HuH-7 (cell line): ENCODE measurements at regions not wholly inside any gene's neighbourhood (a gene's known extent, or its start where the extent isn't known, plus 50 kb on each side); places are given as distances from the start of the nearest gene placed in this dataset.

Source experiments
- DNase-seq: peaks from one replicate; pipeline ENCODE4 v3.0.0; 2011; ENCODE audit warnings: low spot score

DNA sequence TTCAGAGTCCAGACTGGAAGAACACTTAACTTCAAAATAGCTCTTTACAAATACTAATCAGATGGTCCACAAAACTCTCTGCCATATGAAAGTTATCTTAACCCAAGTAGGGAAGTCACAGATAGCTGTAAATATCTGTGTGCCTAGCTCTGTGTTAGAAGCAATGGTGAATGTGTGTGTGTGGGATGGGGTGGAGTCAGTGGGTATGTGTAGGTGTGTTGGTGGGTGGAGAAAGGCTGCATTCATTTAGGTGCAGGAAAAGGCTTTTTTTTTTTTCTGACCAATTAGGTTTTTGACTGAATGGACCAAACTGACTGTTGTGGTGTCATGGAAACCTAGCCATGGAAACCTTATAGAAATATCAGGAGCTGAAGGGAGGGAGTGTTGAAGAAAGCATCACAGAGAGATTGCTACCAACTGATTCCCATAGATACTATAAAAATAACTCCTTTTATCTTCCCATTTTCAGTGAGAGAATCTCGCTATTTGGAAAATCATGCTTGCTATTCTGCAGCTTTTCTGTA lies 156.2 kb upstream of the NR3C1 start:
- no peak for DNase-seq

DNA sequence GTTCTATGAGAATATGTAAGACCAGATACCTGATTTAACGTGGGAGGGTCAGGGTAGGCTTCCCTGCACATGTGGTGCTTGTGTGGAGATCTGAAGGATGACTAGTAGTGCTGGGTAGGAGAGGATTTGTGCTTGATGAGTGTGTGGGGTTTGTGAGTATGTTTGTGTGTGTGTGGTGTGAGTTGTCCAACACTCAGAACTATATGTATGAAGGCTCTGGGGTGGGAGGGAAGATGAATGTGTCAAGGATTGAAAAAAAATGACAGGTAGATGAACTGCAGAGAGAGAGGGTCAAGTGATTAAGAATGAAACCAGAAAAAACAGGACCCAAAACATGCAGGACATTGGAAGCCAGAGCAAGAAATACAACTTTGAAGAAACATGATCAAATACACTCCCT lies 154.6 kb upstream of the NR3C1 start:
- DNase-seq = no peak

DNA sequence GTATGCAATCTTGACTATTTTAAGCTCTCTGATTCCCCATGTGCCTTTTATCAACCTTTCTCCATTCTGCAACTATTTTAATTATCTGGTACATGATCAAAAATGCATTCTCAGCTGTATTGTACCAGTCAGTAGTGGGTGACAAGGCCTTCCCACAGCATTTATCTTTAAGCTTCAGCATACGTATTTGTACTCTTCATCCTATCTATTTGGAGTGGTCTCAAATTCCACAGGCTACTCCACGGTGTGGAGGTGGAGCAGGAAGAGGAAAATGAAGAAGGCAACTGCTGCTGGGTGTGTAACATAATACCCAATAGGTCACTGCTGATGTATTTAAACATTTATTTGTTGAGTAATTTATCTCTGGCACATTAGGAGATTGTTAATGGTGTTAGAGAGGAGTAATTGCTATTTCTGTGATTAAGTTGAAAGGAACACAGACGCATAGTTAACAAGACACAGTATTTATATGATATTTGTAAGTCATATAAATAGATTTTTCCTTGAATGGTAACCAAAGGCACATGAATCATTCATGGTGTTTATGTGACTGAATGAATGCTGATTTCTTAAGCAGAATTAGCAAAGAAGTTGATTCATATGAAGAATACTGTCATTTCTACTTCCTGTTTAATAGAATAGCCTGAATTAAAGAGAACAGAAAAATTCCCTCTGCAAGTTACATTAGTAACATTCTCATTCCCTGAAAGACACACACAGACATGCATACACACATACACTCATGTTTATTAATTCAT lies 153.8 kb upstream of the NR3C1 start:
- no peak for DNase-seq

GRCh38 chr5:143554918-143555477 lies 151.5 kb upstream of the NR3C1 start:
- peak; percentile 20 for DNase-seq

DNA sequence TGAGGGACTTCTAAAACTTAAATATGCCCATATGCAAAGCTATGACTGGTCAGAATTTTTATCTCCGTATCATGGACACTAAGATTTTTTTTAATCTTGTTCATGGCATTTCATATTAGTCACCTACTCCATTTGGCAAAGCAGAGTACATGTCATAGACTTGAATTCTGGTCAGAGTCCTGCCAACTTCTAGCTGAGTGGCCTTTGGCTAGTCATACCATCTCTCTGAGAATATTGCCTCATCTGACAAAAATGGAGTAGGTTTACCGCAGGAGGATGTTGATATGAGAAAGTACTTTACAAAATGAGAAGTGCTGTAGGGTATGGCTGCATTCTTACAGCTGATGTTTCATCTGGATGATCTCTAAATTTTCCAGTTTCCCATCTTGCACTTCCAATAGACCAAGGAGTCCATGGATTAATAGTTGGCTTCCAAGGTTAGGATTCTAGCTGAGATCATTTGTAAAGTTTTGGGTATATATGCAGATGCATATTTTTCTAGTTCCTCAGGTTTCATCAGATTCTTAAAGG lies 150.8 kb upstream of the NR3C1 start:
- no peak for DNase-seq

GRCh38 chr5:143552680-143553079 lies 149.2 kb upstream of the NR3C1 start:
- DNase-seq = no peak

DNA sequence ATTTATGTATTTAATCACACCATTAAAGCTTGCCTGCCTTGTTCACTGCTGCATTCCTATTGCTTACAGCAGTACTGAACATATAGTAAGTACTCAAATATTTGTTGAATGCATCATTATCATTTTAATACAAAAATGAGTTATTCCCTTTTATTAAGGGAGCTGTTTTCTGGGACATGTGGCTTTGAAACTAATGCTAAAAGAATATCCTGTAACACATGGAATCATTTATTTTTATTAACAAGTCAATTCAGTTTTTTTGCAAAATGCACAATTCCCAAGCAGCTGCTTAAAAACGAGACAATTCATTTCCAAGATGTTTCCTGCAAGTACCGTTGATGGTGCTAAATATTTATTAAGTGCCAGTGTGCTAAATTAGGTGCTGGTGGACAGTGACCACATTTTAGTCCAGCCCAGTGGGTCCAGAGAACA lies 148.3 kb upstream of the NR3C1 start:
- DNase-seq = no peak

- no peak for DNase-seq
These were observed 147.6 kb upstream of the NR3C1 start for GRCh38 chr5:143550986-143551630.

DNA sequence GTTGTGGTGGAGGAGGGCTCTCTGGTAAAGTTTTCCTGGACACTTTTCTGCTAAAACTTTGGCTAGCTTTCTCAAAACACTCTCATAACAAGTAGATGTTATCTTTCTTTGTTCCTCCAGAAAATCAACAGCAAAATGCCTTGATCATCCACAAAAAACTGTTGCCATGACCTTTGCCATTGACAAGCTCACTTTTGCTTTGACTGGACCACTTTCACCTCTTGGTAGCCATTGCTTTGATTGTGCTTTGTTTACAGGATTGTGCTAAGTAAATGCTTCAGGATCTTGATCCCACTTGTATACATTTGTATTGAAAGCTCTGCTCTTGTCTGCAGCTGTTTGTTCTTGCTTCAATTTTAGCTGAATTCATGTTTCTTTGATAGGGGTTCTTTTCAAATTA lies 143.9 kb upstream of the NR3C1 start:
- DNase-seq = no peak

GRCh38 chr5:143546394-143546793 lies 142.9 kb upstream of the NR3C1 start:
- DNase-seq = no peak

DNA sequence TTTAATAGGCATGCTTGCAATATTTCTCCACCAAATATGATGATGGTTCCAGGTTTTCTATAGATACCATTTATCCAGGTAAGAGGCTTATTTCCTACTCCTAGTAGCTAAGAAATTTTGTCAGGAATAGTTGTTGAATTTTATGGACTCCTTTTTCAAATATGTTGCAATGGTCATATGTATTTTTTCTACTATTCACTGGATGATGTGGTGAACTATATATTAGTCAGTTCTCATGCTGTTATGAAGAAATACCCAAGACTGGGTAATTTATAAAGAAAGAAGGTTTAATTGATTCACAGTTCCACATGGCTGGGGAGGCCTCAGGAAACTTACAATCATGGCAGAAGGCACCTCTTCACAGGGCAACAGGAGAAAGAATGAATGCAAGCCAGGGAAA lies 141.1 kb upstream of the NR3C1 start:
- no peak for DNase-seq

GRCh38 chr5:143543358-143544255 lies 140.1 kb upstream of the NR3C1 start:
- no peak for DNase-seq

DNA sequence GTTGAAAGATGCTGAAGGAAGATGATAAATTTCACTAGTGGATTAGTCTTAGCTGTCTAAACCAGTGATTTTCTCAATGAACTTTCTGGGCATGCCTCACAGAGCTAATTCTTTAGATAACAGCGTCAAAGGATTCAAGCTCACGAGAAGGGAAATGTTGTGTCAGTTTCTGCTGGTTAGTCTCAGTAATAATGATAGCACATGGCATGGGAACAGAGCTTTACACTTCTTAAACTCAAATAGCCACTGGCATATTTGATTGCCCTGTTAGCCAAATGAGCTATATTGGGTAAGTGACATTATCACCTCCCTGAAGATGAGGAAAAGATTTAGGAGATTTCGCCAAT lies 139.3 kb upstream of the NR3C1 start:
- no peak for DNase-seq

DNA sequence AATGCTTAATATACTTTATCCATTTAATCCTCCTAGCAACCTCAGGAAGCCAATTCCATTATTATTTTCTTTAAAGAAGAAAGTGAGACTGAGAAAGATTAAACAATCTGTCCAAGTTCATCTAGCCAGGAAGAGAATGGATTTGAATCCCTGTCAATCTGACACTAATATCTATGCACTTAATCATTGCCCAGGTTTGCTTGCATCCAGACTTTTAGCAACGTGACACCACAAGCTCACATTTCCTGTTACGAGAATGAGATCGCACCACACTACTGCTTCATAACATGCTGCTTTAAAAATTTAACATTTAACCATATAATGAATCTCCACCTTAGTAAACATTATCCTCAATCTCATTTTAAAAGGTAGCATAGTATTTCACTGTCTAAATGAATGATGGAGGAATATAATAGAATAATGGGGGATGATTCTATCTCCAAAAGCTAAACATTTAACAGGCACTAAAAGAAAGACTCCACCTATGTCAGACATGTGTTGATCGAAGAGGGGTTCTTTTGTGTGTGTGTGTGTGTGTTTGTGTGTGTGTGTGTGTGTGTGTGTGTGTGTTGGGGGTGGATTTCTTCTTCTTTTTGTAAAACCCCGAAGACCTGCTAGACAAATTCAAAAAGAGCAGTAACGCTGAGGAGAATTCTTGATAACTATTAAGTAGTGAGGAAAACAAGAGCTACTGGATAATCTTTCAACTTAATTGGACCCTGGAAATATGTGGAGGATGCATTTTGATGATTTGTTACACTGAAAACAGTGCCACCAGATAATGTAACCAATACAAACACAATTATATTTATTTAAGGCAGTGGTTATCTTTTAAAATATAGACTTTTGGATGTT lies 138.7 kb upstream of the NR3C1 start:
- no peak for DNase-seq

DNA sequence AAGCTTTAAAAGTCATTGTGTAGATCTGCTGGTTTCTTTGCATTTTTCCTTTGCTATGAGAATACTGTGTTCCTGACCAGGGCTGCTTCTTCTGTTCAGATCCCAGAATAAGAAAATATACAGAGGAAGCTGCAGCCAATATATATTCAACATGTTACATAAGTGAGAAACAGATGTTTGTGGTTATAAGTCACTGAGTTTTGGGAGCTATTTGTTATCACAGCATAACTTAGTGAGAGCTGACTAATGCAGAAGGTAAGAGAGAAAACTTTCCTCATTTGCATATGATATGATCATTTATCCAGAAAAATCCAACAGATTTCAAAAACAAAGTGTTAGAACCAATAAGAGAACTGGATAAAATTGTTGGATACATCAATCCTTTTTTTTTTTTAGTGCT lies 136.3 kb upstream of the NR3C1 start:
- no peak for DNase-seq

DNA sequence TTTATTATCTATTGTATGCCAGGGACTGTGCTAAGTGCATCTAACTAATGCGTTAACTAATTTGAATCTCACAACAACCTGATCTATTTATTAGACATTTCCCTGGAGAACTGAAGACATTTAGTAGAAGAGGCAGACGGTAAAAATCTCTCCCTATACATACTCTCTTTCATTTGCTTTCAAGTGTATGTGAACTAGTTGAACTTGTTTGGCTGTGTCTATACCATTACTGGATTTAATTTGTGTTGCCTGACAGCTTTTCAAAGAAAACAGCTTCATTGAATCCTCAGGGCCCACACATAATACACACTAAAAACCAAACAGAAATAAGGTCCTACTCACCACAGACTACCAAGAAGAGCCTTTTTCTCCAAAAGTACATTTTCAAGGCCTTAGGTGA lies 133.6 kb upstream of the NR3C1 start:
- DNase-seq = no peak

DNA sequence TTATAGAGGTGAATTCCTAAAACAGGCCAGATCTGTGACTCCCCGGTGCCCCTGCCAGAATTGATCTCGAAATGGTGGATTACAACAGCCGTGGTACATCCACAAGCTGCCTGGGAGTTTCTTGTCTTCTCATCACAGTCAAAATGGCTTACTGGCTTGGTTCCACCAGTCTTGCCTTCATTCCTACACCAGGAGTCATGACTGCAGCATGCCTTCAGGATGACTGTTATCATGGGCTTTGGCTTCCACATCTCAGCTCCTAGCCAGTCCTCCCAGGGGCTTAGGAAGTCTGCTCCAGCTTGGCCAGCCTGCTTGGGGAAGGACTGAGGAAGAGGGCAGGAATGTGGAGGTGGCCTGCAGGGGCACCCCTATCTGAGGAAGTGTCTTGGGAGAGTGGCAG lies 132.9 kb upstream of the NR3C1 start:
- no peak for DNase-seq

DNA sequence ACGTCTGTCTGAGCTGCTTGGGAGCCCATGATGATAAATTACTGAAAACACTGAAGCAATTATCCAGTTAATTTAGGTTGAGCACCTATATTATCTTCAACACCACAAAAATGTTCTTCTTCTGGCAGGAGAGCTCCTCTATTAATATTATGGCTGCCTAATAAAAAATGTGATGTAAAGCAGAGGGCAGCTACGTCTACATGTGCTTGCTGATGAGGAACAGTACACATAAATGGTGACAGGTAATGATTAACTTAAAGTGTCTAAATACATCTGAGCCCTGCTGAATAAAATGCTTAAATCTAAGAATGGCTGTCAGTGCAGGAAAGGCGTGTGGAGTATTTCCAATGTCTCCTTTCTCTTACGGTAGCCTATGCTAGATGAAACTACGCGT lies 131.3 kb upstream of the NR3C1 start:
- DNase-seq = no peak

DNA sequence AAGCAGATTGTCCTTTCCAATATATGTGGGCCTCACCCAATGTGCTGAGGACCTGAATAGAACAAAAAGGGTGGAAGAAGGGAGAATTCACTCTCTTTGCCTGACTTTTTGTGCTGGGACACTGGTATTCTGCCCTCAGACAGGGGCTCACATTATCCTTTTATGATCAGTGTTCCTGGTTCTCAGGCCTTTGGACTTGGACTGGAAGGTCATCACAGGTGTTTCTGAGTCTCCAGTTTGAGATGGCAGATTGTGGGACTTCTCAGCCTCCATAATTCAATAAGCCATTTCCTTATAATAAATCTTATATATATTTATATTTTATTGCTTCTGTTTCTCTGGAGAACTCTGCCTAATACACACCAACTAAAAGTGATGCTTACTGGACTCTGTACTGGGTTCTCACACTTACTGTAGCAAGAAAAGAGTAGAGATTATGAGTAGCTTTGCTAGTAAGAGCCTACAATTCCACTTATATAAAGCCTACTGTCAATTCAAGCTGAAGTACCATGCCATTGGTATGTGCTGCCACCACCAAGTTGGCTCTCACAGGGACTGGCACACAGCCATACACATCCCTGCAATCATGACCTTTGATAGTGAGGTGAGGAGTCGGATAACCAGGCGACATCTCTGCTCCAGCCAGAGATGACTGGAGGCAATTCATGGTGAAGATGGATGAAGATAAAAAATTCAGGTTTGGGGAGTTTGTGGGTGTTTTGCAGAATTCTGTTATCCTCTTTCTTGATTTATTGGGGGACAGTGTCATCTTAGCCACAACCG lies 130.7 kb upstream of the NR3C1 start:
- no peak for DNase-seq

GRCh38 chr5:143533475-143533874 lies 130.0 kb upstream of the NR3C1 start:
- DNase-seq = no peak
